ENCODE measurements at regions not wholly inside any gene's neighbourhood (a gene's known extent, or its start where the extent isn't known, plus 50 kb on each side); places are given as distances from the start of the nearest gene placed in this dataset.

DNA sequence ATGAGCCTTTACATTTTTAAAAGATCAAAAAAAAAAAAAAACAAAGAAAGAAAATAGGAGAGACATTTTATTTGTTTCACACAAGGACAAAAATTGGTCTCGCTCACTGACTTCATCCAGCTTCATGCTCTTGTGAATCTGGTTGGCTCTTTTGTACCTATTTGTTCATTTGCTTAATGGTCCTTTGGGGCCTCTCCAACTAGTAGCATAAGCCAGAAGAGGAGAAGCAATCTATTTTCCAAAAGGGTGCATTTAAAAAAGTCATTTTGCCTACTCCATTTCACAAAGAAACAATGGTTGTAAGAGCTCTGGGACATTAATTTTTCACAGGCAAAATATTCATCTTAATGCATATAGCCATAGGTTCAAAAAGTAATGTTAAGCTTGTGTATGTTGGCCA is 168.3 kb upstream of the ADAMTS9 start:
- Mint-ChIP-seq H3K27me3 (no peaks in the 10 kb centered on the region), H3K36me3 (no peaks in the 10 kb centered on the region), H3K9me3 (peaks cover 4% of the 10 kb centered on the region), H3K4me3 (no peak overlapping the region), H3K4me1 (no peaks in the 10 kb centered on the region), H3K27ac (no peak overlapping the region)
- CTCF ChIA-PET: no interaction called here
- no peak for DNase-seq

DNA sequence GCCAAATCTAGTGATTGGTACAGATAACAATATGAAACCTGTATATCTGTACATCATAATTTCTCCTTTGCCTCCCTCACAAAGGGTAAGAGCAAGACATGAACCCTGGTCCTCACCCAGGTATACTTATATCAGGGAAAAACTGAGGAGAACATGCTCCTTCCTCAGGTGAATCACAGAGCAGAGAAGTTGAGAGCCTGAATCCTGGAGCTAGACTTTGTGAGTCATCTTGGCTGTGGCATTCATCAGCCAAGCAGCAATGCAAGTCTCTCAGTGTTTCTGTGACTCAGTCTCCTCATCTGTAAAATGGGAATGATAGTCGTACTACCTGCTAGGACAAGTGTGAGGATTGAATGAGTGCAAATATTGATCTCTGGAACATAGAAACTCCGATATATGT is 165.7 kb upstream of the ADAMTS9 start:
- H3K36me3 Mint-ChIP-seq: no peaks in the 10 kb centered on the region
- CTCF ChIA-PET: no interaction called here
- H3K4me3 Mint-ChIP-seq: no peak overlapping the region
- no peaks in the 10 kb centered on the region for H3K27me3 Mint-ChIP-seq
- no peaks in the 10 kb centered on the region for H3K4me1 Mint-ChIP-seq
- DNase-seq: no peak
- H3K9me3 Mint-ChIP-seq: peaks cover 4% of the 10 kb centered on the region
- no peak overlapping the region for H3K27ac Mint-ChIP-seq

DNA sequence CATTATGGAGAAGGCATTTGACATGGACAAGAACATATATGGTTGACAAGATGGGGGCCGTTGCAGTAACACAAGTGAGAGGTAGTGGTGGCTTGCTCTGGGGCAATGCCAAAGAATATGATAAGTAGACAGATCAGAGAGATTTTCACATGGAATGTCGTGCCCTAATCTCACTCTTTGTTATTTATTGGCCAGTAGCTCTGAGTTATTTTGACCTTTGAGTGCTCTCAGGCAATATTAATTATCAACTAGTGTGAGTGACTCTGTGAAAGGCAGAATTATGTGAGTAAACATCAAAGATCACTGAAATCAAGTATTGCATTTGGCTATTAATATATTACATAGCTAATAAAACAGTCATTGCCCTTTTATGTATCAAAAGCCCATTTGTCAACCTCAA is 164.9 kb upstream of the ADAMTS9 start:
- Mint-ChIP-seq H3K4me3 (no peak overlapping the region), H3K9me3 (peaks cover 4% of the 10 kb centered on the region), H3K4me1 (no peaks in the 10 kb centered on the region), H3K27me3 (no peaks in the 10 kb centered on the region), H3K27ac (no peak overlapping the region), H3K36me3 (no peaks in the 10 kb centered on the region)
- CTCF ChIA-PET: no interaction called here
- DNase-seq: no peak

GRCh38 chr3:64848822-64849221 is 161.0 kb upstream of the ADAMTS9 start:
- no peak for DNase-seq
- H3K36me3 Mint-ChIP-seq: no peaks in the 10 kb centered on the region
- no peaks in the 10 kb centered on the region for H3K4me1 Mint-ChIP-seq
- no peaks in the 10 kb centered on the region for H3K27me3 Mint-ChIP-seq
- peaks cover 6% of the 10 kb centered on the region for H3K9me3 Mint-ChIP-seq
- H3K27ac Mint-ChIP-seq: no peak overlapping the region
- CTCF ChIA-PET: no interaction called here
- no peak overlapping the region for H3K4me3 Mint-ChIP-seq

GRCh38 chr3:64848127-64848800 is 160.5 kb upstream of the ADAMTS9 start:
- CTCF ChIA-PET: no interaction called here
- H3K27ac Mint-ChIP-seq: no peak overlapping the region
- peaks cover 6% of the 10 kb centered on the region for H3K9me3 Mint-ChIP-seq
- DNase-seq: no peak
- H3K4me3 Mint-ChIP-seq: no peak overlapping the region
- H3K4me1 Mint-ChIP-seq: no peaks in the 10 kb centered on the region
- no peaks in the 10 kb centered on the region for H3K27me3 Mint-ChIP-seq
- H3K36me3 Mint-ChIP-seq: no peaks in the 10 kb centered on the region

DNA sequence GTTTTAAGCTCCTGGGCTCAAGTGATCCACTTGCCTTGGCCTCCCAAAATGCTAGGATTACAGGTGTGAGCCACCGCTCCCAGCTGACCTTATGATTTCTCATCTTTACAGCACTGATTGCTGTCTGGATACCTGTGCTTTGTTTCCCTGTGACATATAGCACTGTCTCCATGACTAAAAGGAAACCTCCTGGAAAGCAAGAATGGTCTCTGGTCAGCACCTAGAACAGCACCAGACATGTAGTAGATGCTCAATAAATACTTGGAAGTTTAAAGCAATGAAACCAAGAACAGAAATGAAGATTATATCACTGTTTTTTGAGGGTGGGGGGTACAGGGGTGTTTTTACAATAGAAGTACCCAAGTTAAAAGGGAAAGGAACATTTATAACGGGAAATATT is 156.8 kb upstream of the ADAMTS9 start:
- H3K36me3 Mint-ChIP-seq: no peaks in the 10 kb centered on the region
- no peak overlapping the region for H3K4me3 Mint-ChIP-seq

GRCh38 chr3:64837986-64838735 is 150.4 kb upstream of the ADAMTS9 start:
- no peaks in the 10 kb centered on the region for H3K4me1 Mint-ChIP-seq
- H3K27ac Mint-ChIP-seq: no peak overlapping the region
- H3K27me3 Mint-ChIP-seq: no peaks in the 10 kb centered on the region
- no peaks in the 10 kb centered on the region for H3K9me3 Mint-ChIP-seq
- CTCF ChIA-PET: no interaction called here
- no peak overlapping the region for H3K4me3 Mint-ChIP-seq
- no peak for DNase-seq
- H3K36me3 Mint-ChIP-seq: no peaks in the 10 kb centered on the region

More for the DNA sequence above, 156.8 kb upstream of the ADAMTS9 start:
- CTCF ChIA-PET: no interaction called here
- Mint-ChIP-seq H3K27me3 (no peaks in the 10 kb centered on the region), H3K4me1 (no peaks in the 10 kb centered on the region), H3K27ac (no peak overlapping the region), H3K9me3 (peaks cover 6% of the 10 kb centered on the region)
- no peak for DNase-seq

DNA sequence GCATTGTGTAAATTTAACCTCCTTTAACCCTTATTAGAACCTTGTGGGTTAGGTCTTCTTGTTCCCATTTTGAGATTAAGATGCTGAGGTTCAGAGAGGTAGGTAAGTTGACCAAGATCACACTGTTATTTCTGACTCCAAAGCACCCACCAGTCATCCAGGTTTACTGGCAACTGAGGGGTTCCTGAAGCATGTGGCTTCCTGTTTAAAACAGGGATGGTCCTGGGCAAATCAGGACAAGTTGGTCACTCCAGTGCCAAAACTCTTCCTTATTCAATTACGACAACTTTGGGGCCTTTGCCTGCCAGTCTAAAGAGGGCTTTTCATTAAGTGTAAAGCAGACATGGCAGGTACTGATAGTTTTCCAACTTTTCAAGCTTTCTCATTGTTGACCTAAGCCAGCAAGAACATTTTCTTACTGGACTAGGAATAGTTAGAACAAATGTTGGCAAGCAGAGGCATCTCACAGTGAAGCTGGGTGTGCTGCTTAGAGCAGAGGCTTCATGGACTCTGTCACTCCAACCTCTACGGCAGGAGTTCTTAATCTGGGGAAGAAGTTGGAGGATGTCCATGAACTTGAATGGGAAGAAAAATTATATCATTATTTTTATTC is 149.4 kb upstream of the ADAMTS9 start:
- no peak overlapping the region for H3K27ac Mint-ChIP-seq
- no peaks in the 10 kb centered on the region for H3K36me3 Mint-ChIP-seq

GRCh38 chr3:64836097-64836496 is 148.3 kb upstream of the ADAMTS9 start:
- CTCF ChIA-PET: no interaction called here
- H3K27me3 Mint-ChIP-seq: no peaks in the 10 kb centered on the region
- no peaks in the 10 kb centered on the region for H3K4me1 Mint-ChIP-seq
- no peaks in the 10 kb centered on the region for H3K36me3 Mint-ChIP-seq
- no peak overlapping the region for H3K27ac Mint-ChIP-seq
- H3K4me3 Mint-ChIP-seq: no peak overlapping the region
- no peaks in the 10 kb centered on the region for H3K9me3 Mint-ChIP-seq
- no peak for DNase-seq

More for the DNA sequence above, 149.4 kb upstream of the ADAMTS9 start:
- H3K27me3 Mint-ChIP-seq: no peaks in the 10 kb centered on the region
- no peaks in the 10 kb centered on the region for H3K4me1 Mint-ChIP-seq
- H3K4me3 Mint-ChIP-seq: no peak overlapping the region
- CTCF ChIA-PET: no interaction called here
- no peaks in the 10 kb centered on the region for H3K9me3 Mint-ChIP-seq
- no peak for DNase-seq

GRCh38 chr3:64832098-64832497 is 144.3 kb upstream of the ADAMTS9 start:
- CTCF ChIA-PET: no interaction called here
- H3K27me3 Mint-ChIP-seq: no peaks in the 10 kb centered on the region
- no peaks in the 10 kb centered on the region for H3K36me3 Mint-ChIP-seq
- H3K27ac Mint-ChIP-seq: no peak overlapping the region
- H3K4me3 Mint-ChIP-seq: no peak overlapping the region
- H3K4me1 Mint-ChIP-seq: no peaks in the 10 kb centered on the region
- no peak for DNase-seq
- H3K9me3 Mint-ChIP-seq: no peaks in the 10 kb centered on the region

- DNase-seq: no peak
- Mint-ChIP-seq H3K4me3 (no peak overlapping the region), H3K36me3 (no peaks in the 10 kb centered on the region), H3K27me3 (no peaks in the 10 kb centered on the region), H3K4me1 (no peaks in the 10 kb centered on the region), H3K27ac (no peak overlapping the region), H3K9me3 (no peaks in the 10 kb centered on the region)
- CTCF ChIA-PET: no interaction called here
Observed at GRCh38 chr3:64830681-64831080, 142.9 kb upstream of the ADAMTS9 start.

DNA sequence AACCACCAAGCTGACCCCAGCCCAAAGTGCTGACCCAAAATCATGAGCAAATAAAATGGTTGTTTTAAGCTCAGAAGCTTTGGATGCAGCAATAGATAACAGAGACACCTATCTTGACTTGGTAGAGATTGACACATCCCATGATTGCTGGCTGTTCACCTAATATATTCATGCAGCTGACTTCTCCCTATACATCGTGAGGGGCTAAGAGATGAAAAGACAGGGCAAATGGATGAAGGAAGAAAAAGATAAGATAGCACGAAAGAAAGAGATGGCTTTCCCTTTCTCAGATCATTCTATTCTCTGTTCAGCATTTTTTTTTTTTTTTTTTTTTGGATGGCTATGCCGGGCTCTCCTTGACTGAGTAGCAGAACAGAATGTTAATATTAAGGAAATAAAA is 141.5 kb upstream of the ADAMTS9 start:
- no peaks in the 10 kb centered on the region for H3K9me3 Mint-ChIP-seq
- no peak for DNase-seq
- no peak overlapping the region for H3K4me3 Mint-ChIP-seq
- CTCF ChIA-PET: no interaction called here
- H3K27ac Mint-ChIP-seq: no peak overlapping the region
- no peaks in the 10 kb centered on the region for H3K4me1 Mint-ChIP-seq
- no peaks in the 10 kb centered on the region for H3K36me3 Mint-ChIP-seq
- no peaks in the 10 kb centered on the region for H3K27me3 Mint-ChIP-seq

GRCh38 chr3:64828276-64828675 is 140.5 kb upstream of the ADAMTS9 start:
- no peak overlapping the region for H3K27ac Mint-ChIP-seq
- H3K9me3 Mint-ChIP-seq: no peaks in the 10 kb centered on the region
- no peaks in the 10 kb centered on the region for H3K36me3 Mint-ChIP-seq
- H3K4me1 Mint-ChIP-seq: no peaks in the 10 kb centered on the region
- CTCF ChIA-PET: no interaction called here
- H3K27me3 Mint-ChIP-seq: no peaks in the 10 kb centered on the region
- no peak overlapping the region for H3K4me3 Mint-ChIP-seq
- DNase-seq: no peak

DNA sequence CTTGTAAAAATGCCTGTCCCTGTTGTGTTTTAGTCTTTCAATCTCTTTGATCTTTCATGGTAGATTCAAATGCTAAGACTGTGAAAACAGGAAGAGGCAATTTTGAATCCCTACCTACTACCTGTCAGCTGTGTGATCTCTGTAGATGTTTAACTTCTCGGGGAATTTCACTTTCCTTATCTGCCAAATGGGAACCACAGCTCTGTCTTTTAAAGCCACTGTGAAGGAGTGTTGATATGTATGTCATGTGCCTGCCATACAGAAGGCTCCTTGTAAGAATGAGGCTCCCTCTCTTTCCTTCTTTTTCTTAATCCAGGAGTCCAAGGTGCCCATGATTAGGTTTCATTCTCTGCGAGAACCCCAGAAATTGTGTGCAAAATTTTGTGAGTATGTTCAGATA is 139.6 kb upstream of the ADAMTS9 start:
- no peaks in the 10 kb centered on the region for H3K4me1 Mint-ChIP-seq
- no peak for DNase-seq
- CTCF ChIA-PET: no interaction called here
- no peak overlapping the region for H3K4me3 Mint-ChIP-seq
- no peaks in the 10 kb centered on the region for H3K27me3 Mint-ChIP-seq
- no peaks in the 10 kb centered on the region for H3K9me3 Mint-ChIP-seq
- no peaks in the 10 kb centered on the region for H3K36me3 Mint-ChIP-seq
- H3K27ac Mint-ChIP-seq: no peak overlapping the region

GRCh38 chr3:64827019-64827418 is 139.2 kb upstream of the ADAMTS9 start:
- Mint-ChIP-seq H3K4me3 (no peak overlapping the region), H3K4me1 (no peaks in the 10 kb centered on the region), H3K9me3 (no peaks in the 10 kb centered on the region), H3K27me3 (no peaks in the 10 kb centered on the region), H3K36me3 (no peaks in the 10 kb centered on the region), H3K27ac (no peak overlapping the region)
- CTCF ChIA-PET: no interaction called here
- no peak for DNase-seq
